ENCODE measurements at regions not wholly inside any gene's neighbourhood (a gene's known extent, or its start where the extent isn't known, plus 50 kb on each side); places are given as distances from the start of the nearest gene placed in this dataset.

DNA sequence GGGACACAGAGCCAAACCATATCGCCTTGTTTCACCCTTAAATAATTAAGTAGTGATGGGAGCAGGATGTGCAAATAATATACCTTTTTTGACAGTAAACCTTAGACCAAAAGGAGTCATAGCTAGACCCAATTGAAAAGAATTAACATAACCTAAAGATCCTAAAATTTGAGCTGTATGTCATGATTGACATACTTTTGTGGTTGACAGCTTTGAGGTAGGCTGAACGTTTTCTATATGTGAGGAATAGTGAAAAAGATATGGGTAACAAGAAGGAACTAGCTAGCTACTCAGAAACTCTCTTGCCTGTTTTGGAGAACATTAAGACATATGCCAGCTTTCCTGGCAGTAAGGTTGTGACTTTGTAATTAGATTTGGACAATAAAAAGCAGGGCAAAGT lies 320.6 kb downstream of the KCNC2 start:
- no peak overlapping the region for H3K27ac ChIP-seq

DNA sequence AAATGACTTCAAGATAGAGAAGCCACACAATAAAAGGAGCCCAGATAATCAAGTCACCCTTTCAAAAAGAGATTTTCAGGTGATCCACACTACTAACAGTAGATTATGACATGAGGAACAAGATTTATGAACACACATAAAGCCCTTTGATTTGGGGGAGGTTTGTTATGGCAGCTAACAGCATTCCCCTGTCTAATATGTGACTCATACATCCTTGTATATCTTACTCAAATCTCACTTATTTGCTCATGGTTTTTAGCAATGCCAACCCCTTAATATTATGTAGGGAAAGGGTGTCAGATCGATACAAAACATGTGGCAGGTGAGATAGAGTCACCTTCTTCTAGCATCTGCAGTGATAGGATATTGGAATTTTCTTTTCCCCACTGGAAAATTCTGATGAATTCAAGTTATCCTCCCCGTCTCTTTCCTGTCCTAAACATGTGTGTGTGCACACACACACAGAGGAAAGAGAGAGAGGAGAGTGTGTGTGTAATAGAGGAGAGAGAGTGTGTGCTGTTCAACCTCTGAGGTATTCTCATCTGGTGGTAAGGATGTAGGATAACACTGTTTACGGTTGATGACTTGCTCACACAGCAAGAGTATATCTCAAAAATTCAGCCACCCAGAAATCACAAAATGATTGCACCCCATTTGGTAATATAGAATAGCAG lies 319.9 kb downstream of the KCNC2 start:
- TF ChIP-seq ZFX (IDR thresholded peaks at IDR 0.05; ENCODE audit: borderline replicate concordance): no peak
- H3K27ac ChIP-seq: 0 out of 2 replicates have a peak overlapping the region, but pooled peaks have one; percentile 4

More for the DNA sequence above, 320.6 kb downstream of the KCNC2 start:
- TF ChIP-seq, protein P1, sequence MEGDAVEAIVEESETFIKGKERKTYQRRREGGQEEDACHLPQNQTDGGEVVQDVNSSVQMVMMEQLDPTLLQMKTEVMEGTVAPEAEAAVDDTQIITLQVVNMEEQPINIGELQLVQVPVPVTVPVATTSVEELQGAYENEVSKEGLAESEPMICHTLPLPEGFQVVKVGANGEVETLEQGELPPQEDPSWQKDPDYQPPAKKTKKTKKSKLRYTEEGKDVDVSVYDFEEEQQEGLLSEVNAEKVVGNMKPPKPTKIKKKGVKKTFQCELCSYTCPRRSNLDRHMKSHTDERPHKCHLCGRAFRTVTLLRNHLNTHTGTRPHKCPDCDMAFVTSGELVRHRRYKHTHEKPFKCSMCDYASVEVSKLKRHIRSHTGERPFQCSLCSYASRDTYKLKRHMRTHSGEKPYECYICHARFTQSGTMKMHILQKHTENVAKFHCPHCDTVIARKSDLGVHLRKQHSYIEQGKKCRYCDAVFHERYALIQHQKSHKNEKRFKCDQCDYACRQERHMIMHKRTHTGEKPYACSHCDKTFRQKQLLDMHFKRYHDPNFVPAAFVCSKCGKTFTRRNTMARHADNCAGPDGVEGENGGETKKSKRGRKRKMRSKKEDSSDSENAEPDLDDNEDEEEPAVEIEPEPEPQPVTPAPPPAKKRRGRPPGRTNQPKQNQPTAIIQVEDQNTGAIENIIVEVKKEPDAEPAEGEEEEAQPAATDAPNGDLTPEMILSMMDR (IDR thresholded peaks at IDR 0.05): no peak
- TF ChIP-seq ZFX (IDR thresholded peaks at IDR 0.05; ENCODE audit: borderline replicate concordance): no peak

DNA sequence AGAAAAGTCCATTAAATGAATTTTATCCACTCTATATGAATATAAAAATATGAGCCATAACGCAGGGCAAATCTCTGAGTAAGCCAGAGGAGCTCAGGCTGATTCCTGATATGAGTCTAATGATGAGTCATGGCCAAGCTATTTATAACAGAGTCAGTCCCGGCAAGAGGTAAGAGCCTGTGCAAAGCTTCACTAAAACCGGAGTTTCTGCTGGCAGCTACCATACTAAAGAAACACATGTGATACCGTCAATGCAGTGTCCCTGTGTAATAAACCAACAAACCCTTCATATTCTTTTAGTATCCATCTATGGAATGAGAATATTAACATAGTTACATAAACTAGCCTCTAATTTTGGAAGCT lies 319.4 kb downstream of the KCNC2 start:
- no peak for TF ChIP-seq ZFX (IDR thresholded peaks at IDR 0.05; ENCODE audit: borderline replicate concordance)
- TF ChIP-seq, protein P1 (IDR thresholded peaks at IDR 0.05): no peak
- H3K27ac ChIP-seq: 0 out of 2 replicates have a peak overlapping the region, but pooled peaks have one; percentile 4

DNA sequence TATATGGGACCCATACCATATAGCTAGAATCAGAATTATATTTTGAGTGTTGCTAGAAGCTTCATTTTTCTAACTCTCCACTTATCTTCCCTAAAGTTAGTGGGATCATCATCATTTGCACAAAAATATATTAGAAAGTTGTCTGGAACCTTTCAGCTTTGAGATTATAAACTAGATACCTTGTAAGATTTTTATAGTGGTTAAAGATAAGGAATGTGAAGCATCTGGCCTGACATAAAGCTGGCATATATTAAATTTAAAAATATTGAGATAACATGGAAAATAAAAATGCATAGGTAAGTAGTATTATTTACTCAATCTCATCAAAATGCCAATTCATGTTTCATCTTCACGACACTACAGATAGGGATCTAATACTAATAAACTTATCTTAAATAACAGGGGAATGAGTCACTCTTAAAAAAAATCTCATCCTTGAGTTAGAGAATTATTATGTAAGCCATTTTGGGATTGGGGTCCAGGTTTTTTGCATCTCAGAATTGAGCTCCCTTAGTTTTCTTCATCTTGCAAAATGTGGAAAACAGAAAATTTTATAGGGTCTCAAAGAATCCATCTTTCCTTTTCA lies 318.5 kb downstream of the KCNC2 start:
- TF ChIP-seq, protein P1 (IDR thresholded peaks at IDR 0.05): no peak
- no peak for TF ChIP-seq ZFX (IDR thresholded peaks at IDR 0.05; ENCODE audit: borderline replicate concordance)
- H3K27ac ChIP-seq: no peak overlapping the region

DNA sequence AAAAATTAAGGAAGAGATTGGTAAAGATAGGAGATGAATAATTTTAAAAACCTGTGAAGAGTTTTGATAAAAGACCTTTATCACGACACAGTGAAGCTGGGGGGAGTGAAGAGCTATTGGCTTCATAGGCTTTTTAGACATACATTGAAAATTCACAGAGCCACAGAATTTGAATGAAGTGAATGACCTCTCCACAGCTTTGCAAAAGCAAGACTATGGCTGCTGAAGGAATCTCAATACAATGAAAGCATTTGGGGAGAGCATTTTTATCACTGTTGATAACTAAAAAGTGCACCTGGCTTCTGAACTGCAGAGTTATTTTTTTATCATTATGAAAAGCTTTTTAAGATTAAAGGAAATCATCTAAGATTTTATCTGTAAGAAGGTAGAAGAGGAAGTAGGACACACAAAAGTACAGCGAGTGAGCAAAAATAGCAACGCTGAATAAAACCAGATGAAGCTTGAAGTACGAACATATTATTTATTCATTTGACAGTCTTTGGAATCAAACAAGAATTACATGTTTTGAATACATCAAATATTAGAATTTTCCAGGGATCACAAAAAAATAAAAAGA lies 317.5 kb downstream of the KCNC2 start:
- H3K27ac ChIP-seq: no peak overlapping the region
- TF ChIP-seq, protein P1 (IDR thresholded peaks at IDR 0.05): no peak
- TF ChIP-seq ZFX (IDR thresholded peaks at IDR 0.05; ENCODE audit: borderline replicate concordance): no peak

DNA sequence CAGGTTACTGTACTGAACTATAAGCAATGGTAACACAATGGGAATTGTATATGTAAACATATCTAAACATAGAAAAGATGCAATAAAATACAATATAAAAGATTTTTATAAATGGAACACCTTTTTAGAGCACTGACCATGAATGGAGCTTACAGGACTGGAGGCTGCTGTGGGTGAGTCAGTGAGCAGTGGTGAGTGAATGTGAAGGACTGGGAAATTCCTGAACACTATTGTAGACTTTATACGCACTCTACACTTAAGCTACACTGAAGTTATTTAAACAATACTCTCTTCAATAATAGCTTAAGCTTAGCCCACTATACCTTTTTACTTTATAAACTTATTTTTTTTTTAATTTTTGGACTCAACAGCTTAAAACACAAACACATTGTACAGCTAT lies 313.5 kb downstream of the KCNC2 start:
- TF ChIP-seq, protein P1 (IDR thresholded peaks at IDR 0.05): no peak
- no peak for TF ChIP-seq ZFX (IDR thresholded peaks at IDR 0.05; ENCODE audit: borderline replicate concordance)
- no peak overlapping the region for H3K27ac ChIP-seq

DNA sequence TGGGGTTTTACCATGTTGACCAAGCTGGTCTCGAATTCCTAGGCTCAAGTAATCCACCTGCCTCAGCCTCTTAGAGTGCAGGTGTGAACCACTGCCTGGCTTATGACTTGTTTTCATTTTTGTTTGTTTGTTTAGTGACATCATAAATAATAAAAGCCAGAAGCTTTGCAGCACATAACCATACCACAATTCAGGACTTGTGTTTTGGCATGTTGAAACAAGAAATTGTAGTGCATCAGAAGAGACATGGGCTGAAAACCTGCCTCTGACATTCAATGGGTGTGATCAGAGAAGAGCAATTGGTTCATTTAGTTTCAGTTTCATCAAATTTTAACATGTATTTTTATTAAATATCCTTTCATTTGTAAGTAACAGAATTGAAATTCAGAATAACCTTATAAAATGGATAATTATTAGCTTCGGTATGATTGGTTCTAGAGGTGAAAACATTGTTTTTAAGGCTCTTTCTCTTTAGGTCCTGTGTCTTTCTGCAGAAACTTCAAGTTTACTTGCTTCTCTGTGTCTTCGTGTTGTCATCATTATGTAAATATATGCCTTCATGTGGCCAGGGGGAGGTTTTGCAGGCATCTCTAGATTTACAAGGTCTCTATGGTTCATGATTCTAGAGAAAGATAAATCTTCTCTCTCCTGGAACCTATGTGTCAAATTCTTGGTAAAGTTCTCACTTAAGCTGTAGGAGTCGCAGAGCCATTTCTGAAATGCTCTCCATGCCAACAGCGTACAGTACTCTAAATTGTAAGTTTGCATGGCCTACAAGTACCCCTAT lies 312.0 kb downstream of the KCNC2 start:
- H3K27ac ChIP-seq: no peak overlapping the region
- TF ChIP-seq, protein P1 (IDR thresholded peaks at IDR 0.05): no peak
- no peak for TF ChIP-seq ZFX (IDR thresholded peaks at IDR 0.05; ENCODE audit: borderline replicate concordance)
